ENCODE measurements at regions not wholly inside any gene's neighbourhood (a gene's known extent, or its start where the extent isn't known, plus 50 kb on each side); places are given as distances from the start of the nearest gene placed in this dataset.

GRCh38 chr5:106393276-106393675, 1277.5 kb downstream of the EFNA5 start:
- Histone ChIP-seq H3K4me2 (ENCODE audit: low read length) (no peak overlapping the region), H3K36me3 (ENCODE audit: control insufficient read depth in 1 of 2, insufficient read depth in 2 of 2, low read length in 2 of 2) (no peaks in the 10 kb centered on the region), H3K9me2 (ENCODE audit: insufficient read depth) (no peaks in the 10 kb centered on the region), H3K4me3 (replicated peaks in 1 of 2; ENCODE audit: low read depth in 1 of 2, low read length in 2 of 2) (no peak overlapping the region), H3K79me2 (ENCODE audit: insufficient read depth, low read length) (no peaks in the 10 kb centered on the region), H2AFZ (ENCODE audit: low read depth, low read length, poor library complexity, severe bottlenecking) (no peak overlapping the region), H3K4me1 (ENCODE audit: control insufficient read depth in 1 of 2, insufficient read depth in 2 of 2, low read length in 2 of 2) (peaks cover 0 to 14% of the 10 kb centered on the region in 2 experiments; a peak in 2 of 4 replicates), H4K20me1 (ENCODE audit: insufficient read depth) (no peaks in the 10 kb centered on the region), H3K9me3 (ENCODE audit: control insufficient read depth in 1 of 2, insufficient read depth in 1 of 2, low read depth in 1 of 2, low read length in 2 of 2) (no peaks in the 10 kb centered on the region), H3K27ac (ENCODE audit: low read depth, low read length) (no peak overlapping the region), H3K27me3 (ENCODE audit: insufficient read depth, low read length) (no peaks in the 10 kb centered on the region), H3K9ac (ENCODE audit: low read length) (no peak overlapping the region)
- DNase-seq (ENCODE audit: low read depth, low spot score) (no peak), ATAC-seq (no peak)
- ChIA-PET CTCF (no interaction called here), RAD21 (ENCODE audit: low non-redundant PET in 1 of 2, low total read pairs in 2 of 2, uncharacterized antibody in 2 of 2, unreplicated experiment in 2 of 2) (no interaction called here), POLR2A (no interaction called here)
- intact Hi-C loops (cut with micrococcal nuclease): no loop called here
- TF ChIP-seq REST (IDR thresholded peaks at IDR 0.05; ENCODE audit: low read depth) (no peak), ELF1 (IDR thresholded peaks at IDR 0.05; ENCODE audit: borderline replicate concordance, low read depth) (no peak), EZH2 (IDR thresholded peaks at IDR 0.05) (no peak), CEBPB (IDR thresholded peaks at IDR 0.05; ENCODE audit: low read depth) (no peak), ATF3 (IDR thresholded peaks at IDR 0.05) (no peak), SRF (IDR thresholded peaks at IDR 0.05; ENCODE audit: low read depth) (no peak), SP1 (IDR thresholded peaks at IDR 0.05; ENCODE audit: low read depth) (no peak), JUND (IDR thresholded peaks at IDR 0.05) (no peak), CBX3 (IDR thresholded peaks at IDR 0.05; ENCODE audit: low read depth) (no peak), EZH2phosphoT487 (IDR thresholded peaks at IDR 0.05; ENCODE audit: borderline replicate concordance) (no peak), EGR1 (IDR thresholded peaks at IDR 0.05; ENCODE audit: low read depth) (no peak), MAX (IDR thresholded peaks at IDR 0.05) (no peak), YY1 (IDR thresholded peaks at IDR 0.05; ENCODE audit: extremely low read depth, insufficient replicate concordance, low read depth, low read length) (no peak)
- no TSS peak for BruUV-seq (replicated peaks)

Data from HCT116 (cell line).